GM19324 (cell line): ENCODE measurements at regions not wholly inside any gene's neighbourhood (a gene's known extent, or its start where the extent isn't known, plus 50 kb on each side); places are given as distances from the start of the nearest gene placed in this dataset.

Source experiments
- ATAC-seq: cut with Tn5 transposase; IDR thresholded peaks from one replicate; pipeline ENCODE4 v1.9.1; 2021; ENCODE audit warnings: mild to moderate bottlenecking, moderate library complexity; ENCODE audit not compliant: unreplicated experiment, low FRiP score

DNA sequence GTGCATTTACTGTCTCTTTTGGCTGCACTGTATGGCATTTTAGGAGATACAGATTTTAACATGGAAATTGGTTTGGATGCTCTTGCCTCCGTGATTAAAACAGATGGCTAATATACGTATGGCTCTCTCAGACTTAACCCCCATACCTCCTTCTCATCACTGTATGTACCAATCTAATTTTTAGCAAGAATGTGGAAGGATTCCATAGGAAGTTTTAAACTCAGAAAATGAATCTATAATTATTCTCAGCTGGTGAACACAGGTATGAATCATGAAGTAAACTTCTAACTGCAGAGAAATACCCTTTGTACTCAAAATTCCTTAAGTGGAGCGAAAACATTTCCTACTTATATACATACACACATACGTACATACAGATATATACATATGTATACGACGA is 210.5 kb upstream of the NEIL3 start:
- no peak for ATAC-seq

- no peak for ATAC-seq
Measured at GRCh38 chr4:177100307-177100706, 209.4 kb upstream of the NEIL3 start.

DNA sequence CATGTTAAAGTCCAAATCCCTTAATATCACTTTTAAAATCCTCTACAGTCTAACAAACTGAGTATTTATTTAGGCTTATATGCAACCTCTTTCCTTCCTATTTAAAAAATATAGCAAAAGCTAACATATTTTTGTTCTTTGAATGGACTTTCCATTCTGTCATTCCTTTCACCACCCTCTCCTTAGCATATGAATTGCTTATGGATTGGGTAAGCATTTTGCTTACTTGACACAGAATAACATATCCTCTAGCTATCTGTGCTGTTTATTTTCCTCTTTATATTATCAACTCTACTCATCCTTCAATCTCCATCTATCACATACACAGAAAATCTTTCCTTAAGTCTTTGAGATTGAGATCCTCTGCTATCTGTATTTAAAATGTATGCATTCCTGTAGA is 206.1 kb upstream of the NEIL3 start:
- ATAC-seq: no peak

GRCh38 chr4:177105536-177105935 is 204.1 kb upstream of the NEIL3 start:
- ATAC-seq: no peak

- no peak for ATAC-seq
Measured at GRCh38 chr4:177107288-177107921, 202.3 kb upstream of the NEIL3 start.

- ATAC-seq: no peak
Measured at GRCh38 chr4:177108708-177109107, 201.0 kb upstream of the NEIL3 start.

DNA sequence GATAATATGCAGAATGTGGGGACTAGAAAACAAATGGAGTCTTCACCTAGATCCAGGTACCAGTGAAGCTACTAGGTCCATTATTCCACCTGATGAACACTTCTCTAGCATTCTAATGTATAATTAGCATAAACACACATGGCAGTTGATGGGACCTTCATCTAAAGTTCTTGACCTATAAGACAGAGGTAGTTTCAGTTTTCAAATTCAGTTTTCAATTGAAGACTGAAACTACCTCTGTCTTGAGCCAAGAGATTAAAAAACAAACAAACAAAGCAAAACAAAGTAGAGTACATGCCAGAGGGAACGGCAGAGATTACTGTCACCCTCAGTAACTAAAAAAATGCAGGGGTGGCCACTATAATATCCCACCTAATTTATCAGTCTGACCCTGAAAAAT is 199.9 kb upstream of the NEIL3 start:
- peak; percentile 75 for ATAC-seq

- no peak for ATAC-seq
Measured at GRCh38 chr4:177116161-177116560, 193.5 kb upstream of the NEIL3 start.

DNA sequence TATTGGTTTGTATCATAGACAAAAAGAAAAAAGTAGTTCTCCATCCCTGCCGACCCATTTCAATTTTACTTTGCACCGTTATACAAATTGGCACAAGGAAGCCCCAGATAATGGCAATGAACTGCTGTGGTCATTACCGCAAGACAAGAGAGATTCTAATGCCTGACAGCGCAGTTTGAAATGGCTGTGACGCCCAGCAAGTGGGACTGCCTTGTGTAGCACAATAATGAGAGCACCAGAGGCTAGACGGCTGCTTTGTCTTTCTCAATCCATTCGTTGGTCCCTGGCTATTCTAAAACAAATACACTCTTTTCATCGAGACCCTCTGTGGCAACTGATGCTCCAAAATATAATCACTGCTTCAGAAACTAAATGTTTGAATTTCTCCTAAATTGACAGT is 192.4 kb upstream of the NEIL3 start:
- ATAC-seq: no peak

GRCh38 chr4:177118596-177118995 is 191.1 kb upstream of the NEIL3 start:
- ATAC-seq: no peak

DNA sequence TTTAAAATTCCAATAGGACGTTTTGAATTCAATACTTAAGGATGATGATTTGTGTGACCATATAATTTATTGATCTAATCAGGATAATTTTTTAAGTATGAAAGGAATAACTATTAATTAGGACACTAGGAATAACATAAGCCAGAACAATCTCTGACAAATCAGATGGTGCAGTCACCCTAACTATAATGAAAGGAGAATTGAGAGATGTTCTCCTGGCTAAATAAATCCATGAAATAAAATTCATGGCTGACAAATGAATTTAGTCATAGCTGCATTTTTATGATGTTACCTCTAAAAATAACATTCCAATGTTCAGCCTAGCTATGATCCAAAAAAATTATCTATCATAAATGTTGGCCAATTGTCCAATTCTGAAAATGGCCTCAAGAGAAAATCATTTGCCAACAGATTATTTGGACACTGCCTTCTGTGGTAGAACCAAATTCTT is 190.6 kb upstream of the NEIL3 start:
- ATAC-seq: no peak

- ATAC-seq: no peak
Measured at GRCh38 chr4:177119691-177120090, 190.0 kb upstream of the NEIL3 start.

DNA sequence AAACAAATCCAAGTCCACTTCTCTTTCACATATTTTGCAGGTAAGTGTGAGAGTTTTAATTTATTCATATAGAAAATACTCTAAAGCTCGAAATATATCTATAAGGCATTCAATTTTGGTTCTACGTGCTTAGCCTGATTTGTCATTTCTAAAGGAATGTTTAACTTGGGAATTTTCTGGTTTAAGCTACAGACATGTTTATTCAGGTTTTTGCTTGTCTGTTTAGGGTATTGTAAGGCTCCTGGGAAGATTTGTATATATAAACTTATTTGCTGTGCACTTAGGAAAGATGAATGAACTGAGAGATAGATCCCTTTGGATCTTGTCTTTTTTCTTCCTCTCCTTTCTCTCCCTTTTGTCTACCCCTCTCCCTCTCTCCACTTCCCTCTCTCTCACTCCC is 185.9 kb upstream of the NEIL3 start:
- ATAC-seq: no peak

DNA sequence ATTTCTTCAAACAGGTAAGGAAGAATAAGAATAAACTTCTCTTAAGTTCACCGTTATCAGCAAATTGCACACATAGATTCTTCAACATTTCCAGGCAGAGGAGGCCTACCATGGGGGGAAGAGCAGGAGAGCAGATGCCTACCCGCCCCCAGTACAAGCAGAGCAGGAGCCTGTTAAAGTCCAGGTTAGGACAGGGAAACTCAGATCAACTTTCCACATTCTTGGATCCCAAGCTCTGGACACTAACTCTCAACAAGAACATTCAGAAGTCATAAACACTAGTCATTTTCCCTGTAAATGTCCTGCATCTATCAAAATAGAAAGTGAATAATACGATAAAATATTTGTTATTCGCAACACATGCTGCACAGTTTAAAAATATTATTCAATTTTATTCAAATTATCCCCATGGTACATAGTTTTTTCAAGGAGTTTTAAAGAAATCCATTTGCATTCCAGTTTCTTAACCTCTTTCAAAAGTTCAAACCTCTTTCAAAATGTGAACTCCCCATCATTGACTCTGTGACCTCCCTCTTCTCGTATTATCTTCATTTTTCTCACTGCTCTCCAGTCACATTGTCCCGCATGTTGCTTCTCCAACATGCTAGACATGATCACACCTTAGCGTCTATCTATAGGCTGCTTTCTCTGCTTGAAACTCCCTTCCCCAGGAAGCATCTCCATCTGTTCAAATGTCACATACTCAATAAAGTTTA is 185.2 kb upstream of the NEIL3 start:
- ATAC-seq: no peak

- ATAC-seq: no peak
Measured at GRCh38 chr4:177125656-177126055, 184.0 kb upstream of the NEIL3 start.

GRCh38 chr4:177127658-177128057 is 182.0 kb upstream of the NEIL3 start:
- ATAC-seq: no peak

GRCh38 chr4:177128306-177128705 is 181.4 kb upstream of the NEIL3 start:
- no peak for ATAC-seq

GRCh38 chr4:177131736-177132135 is 177.9 kb upstream of the NEIL3 start:
- ATAC-seq: no peak

DNA sequence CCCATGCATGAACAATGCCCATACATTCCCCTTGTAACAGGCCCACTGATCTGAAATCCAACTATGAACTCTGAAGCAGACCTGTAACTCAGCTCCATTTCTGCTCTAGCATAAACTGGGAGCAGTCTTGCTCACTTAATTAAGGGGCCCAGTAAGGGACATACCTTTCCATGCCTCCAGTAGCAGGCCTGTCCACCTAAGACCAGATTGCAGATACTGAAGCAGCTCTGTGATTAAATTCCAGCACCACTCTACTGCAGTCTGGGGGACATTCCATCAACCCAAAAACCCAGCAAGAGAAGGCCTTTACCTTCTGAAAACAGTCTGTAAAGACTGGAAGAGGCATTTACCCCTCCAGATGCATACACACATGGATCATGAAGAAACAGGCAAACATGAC is 162.0 kb upstream of the NEIL3 start:
- no peak for ATAC-seq

DNA sequence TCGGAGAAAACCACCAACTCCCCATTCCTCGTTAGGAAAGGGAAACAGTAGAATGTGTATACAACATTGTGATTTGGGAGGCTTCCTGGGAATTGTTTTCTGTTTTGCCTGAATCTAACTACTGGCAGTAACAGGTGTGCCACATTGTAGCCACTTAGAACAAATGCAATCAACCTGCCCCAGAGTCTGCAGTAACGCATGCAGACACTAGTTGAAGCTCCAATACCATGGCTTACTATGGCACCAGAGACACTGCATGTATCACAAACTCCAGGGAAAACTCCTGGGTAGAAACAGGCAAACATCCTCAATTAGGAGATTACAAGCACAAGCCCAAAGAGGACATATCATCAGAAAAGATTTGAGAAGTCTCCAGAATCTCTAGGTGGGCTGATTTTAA is 154.2 kb upstream of the NEIL3 start:
- no peak for ATAC-seq

DNA sequence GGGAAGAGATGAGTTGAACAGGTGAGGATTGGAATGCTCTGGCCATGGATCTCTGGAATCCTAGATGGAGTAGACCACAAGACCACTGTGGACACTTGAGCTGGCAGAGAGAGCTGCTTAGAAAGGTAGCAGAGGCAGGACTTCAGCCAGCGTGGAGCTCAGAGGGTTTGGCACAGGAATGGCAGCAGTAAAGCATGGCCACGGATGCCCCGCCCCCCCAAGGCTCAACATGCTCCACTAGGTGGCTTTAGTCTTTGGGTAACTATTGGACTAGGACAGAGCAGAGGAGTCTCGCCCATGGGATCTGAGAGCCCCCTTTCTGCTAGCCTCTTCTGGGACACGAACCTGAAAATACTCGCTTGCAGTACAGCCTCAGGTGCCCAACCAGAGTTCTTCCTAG is 150.1 kb upstream of the NEIL3 start:
- no peak for ATAC-seq

GRCh38 chr4:177161781-177162180 is 147.9 kb upstream of the NEIL3 start:
- no peak for ATAC-seq
